ENCODE measurements at regions not wholly inside any gene's neighbourhood (a gene's known extent, or its start where the extent isn't known, plus 50 kb on each side); places are given as distances from the start of the nearest gene placed in this dataset.

GRCh38 chr2:39933196-39933595 lies 154.1 kb upstream of the THUMPD2 start:
- H3K4me1 ChIP-seq (ENCODE audit: control insufficient read depth in 2 of 2, insufficient read depth in 2 of 2, low read length in 2 of 2): no peaks in the 10 kb centered on the region
- no peaks in the 10 kb centered on the region for H3K27me3 ChIP-seq (ENCODE audit: control insufficient read depth in 2 of 2, insufficient read depth in 2 of 2, low read length in 2 of 2)
- no peak overlapping the region for H3K4me3 ChIP-seq (ENCODE audit: low read length in 2 of 2)
- no peak overlapping the region for H3K9ac ChIP-seq (ENCODE audit: low read depth in 1 of 2, low read length in 2 of 2)
- no peak overlapping the region for H3K27ac ChIP-seq (ENCODE audit: low read depth in 2 of 2, low read length in 2 of 2)
- H3K9me3 ChIP-seq (ENCODE audit: control insufficient read depth in 2 of 2, low read length in 2 of 2): no peaks in the 10 kb centered on the region
- H3K36me3 ChIP-seq (ENCODE audit: control insufficient read depth in 2 of 2, insufficient read depth in 2 of 2, low read length in 2 of 2): no peaks in the 10 kb centered on the region

GRCh38 chr2:39932198-39932597 lies 153.1 kb upstream of the THUMPD2 start:
- Histone ChIP-seq H3K27ac (ENCODE audit: low read depth in 2 of 2, low read length in 2 of 2) (no peak overlapping the region), H3K27me3 (ENCODE audit: control insufficient read depth in 2 of 2, insufficient read depth in 2 of 2, low read length in 2 of 2) (no peaks in the 10 kb centered on the region), H3K9me3 (ENCODE audit: control insufficient read depth in 2 of 2, low read length in 2 of 2) (no peaks in the 10 kb centered on the region), H3K36me3 (ENCODE audit: control insufficient read depth in 2 of 2, insufficient read depth in 2 of 2, low read length in 2 of 2) (no peaks in the 10 kb centered on the region), H3K4me3 (ENCODE audit: low read length in 2 of 2) (no peak overlapping the region), H3K9ac (ENCODE audit: low read depth in 1 of 2, low read length in 2 of 2) (no peak overlapping the region), H3K4me1 (ENCODE audit: control insufficient read depth in 2 of 2, insufficient read depth in 2 of 2, low read length in 2 of 2) (no peaks in the 10 kb centered on the region)

GRCh38 chr2:39930175-39930917 lies 151.3 kb upstream of the THUMPD2 start:
- Histone ChIP-seq H3K4me3 (ENCODE audit: low read length in 2 of 2) (no peak overlapping the region), H3K9me3 (ENCODE audit: control insufficient read depth in 2 of 2, low read length in 2 of 2) (no peaks in the 10 kb centered on the region)

GRCh38 chr2:39929531-39929930 lies 150.5 kb upstream of the THUMPD2 start:
- no peak overlapping the region for H3K4me3 ChIP-seq (ENCODE audit: low read length in 2 of 2)
- H3K36me3 ChIP-seq (ENCODE audit: control insufficient read depth in 2 of 2, insufficient read depth in 2 of 2, low read length in 2 of 2): no peaks in the 10 kb centered on the region
- no peaks in the 10 kb centered on the region for H3K27me3 ChIP-seq (ENCODE audit: control insufficient read depth in 2 of 2, insufficient read depth in 2 of 2, low read length in 2 of 2)
- no peaks in the 10 kb centered on the region for H3K4me1 ChIP-seq (ENCODE audit: control insufficient read depth in 2 of 2, insufficient read depth in 2 of 2, low read length in 2 of 2)
- H3K9me3 ChIP-seq (ENCODE audit: control insufficient read depth in 2 of 2, low read length in 2 of 2): no peaks in the 10 kb centered on the region
- no peak overlapping the region for H3K9ac ChIP-seq (ENCODE audit: low read depth in 1 of 2, low read length in 2 of 2)
- no peak overlapping the region for H3K27ac ChIP-seq (ENCODE audit: low read depth in 2 of 2, low read length in 2 of 2)

More at GRCh38 chr2:39930175-39930917, 151.3 kb upstream of the THUMPD2 start:
- H3K27ac ChIP-seq (ENCODE audit: low read depth in 2 of 2, low read length in 2 of 2): no peak overlapping the region
- no peaks in the 10 kb centered on the region for H3K4me1 ChIP-seq (ENCODE audit: control insufficient read depth in 2 of 2, insufficient read depth in 2 of 2, low read length in 2 of 2)
- no peaks in the 10 kb centered on the region for H3K27me3 ChIP-seq (ENCODE audit: control insufficient read depth in 2 of 2, insufficient read depth in 2 of 2, low read length in 2 of 2)
- no peak overlapping the region for H3K9ac ChIP-seq (ENCODE audit: low read depth in 1 of 2, low read length in 2 of 2)
- H3K36me3 ChIP-seq (ENCODE audit: control insufficient read depth in 2 of 2, insufficient read depth in 2 of 2, low read length in 2 of 2): no peaks in the 10 kb centered on the region

GRCh38 chr2:39925312-39925711 lies 146.3 kb upstream of the THUMPD2 start:
- no peaks in the 10 kb centered on the region for H3K4me1 ChIP-seq (ENCODE audit: control insufficient read depth in 2 of 2, insufficient read depth in 2 of 2, low read length in 2 of 2)
- H3K27ac ChIP-seq (ENCODE audit: low read depth in 2 of 2, low read length in 2 of 2): no peak overlapping the region
- no peaks in the 10 kb centered on the region for H3K36me3 ChIP-seq (ENCODE audit: control insufficient read depth in 2 of 2, insufficient read depth in 2 of 2, low read length in 2 of 2)
- no peak overlapping the region for H3K9ac ChIP-seq (ENCODE audit: low read depth in 1 of 2, low read length in 2 of 2)
- no peaks in the 10 kb centered on the region for H3K27me3 ChIP-seq (ENCODE audit: control insufficient read depth in 2 of 2, insufficient read depth in 2 of 2, low read length in 2 of 2)
- H3K9me3 ChIP-seq (ENCODE audit: control insufficient read depth in 2 of 2, low read length in 2 of 2): no peaks in the 10 kb centered on the region
- no peak overlapping the region for H3K4me3 ChIP-seq (ENCODE audit: low read length in 2 of 2)

- no peak overlapping the region for H3K27ac ChIP-seq (ENCODE audit: low read depth in 2 of 2, low read length in 2 of 2)
- H3K4me1 ChIP-seq (ENCODE audit: control insufficient read depth in 2 of 2, insufficient read depth in 2 of 2, low read length in 2 of 2): no peaks in the 10 kb centered on the region
- no peaks in the 10 kb centered on the region for H3K27me3 ChIP-seq (ENCODE audit: control insufficient read depth in 2 of 2, insufficient read depth in 2 of 2, low read length in 2 of 2)
- no peaks in the 10 kb centered on the region for H3K36me3 ChIP-seq (ENCODE audit: control insufficient read depth in 2 of 2, insufficient read depth in 2 of 2, low read length in 2 of 2)
- H3K4me3 ChIP-seq (ENCODE audit: low read length in 2 of 2): no peak overlapping the region
- no peaks in the 10 kb centered on the region for H3K9me3 ChIP-seq (ENCODE audit: control insufficient read depth in 2 of 2, low read length in 2 of 2)
- no peak overlapping the region for H3K9ac ChIP-seq (ENCODE audit: low read depth in 1 of 2, low read length in 2 of 2)
Observed at GRCh38 chr2:39923455-39923854, 144.4 kb upstream of the THUMPD2 start.

GRCh38 chr2:39922679-39923405 lies 143.8 kb upstream of the THUMPD2 start:
- no peak overlapping the region for H3K9ac ChIP-seq (ENCODE audit: low read depth in 1 of 2, low read length in 2 of 2)
- H3K36me3 ChIP-seq (ENCODE audit: control insufficient read depth in 2 of 2, insufficient read depth in 2 of 2, low read length in 2 of 2): no peaks in the 10 kb centered on the region
- no peak overlapping the region for H3K4me3 ChIP-seq (ENCODE audit: low read length in 2 of 2)
- H3K27ac ChIP-seq (ENCODE audit: low read depth in 2 of 2, low read length in 2 of 2): no peak overlapping the region
- no peaks in the 10 kb centered on the region for H3K27me3 ChIP-seq (ENCODE audit: control insufficient read depth in 2 of 2, insufficient read depth in 2 of 2, low read length in 2 of 2)
- no peaks in the 10 kb centered on the region for H3K4me1 ChIP-seq (ENCODE audit: control insufficient read depth in 2 of 2, insufficient read depth in 2 of 2, low read length in 2 of 2)
- H3K9me3 ChIP-seq (ENCODE audit: control insufficient read depth in 2 of 2, low read length in 2 of 2): no peaks in the 10 kb centered on the region

- Histone ChIP-seq H3K4me3 (ENCODE audit: low read length in 2 of 2) (no peak overlapping the region), H3K27ac (ENCODE audit: low read depth in 2 of 2, low read length in 2 of 2) (no peak overlapping the region), H3K9me3 (ENCODE audit: control insufficient read depth in 2 of 2, low read length in 2 of 2) (no peaks in the 10 kb centered on the region), H3K36me3 (ENCODE audit: control insufficient read depth in 2 of 2, insufficient read depth in 2 of 2, low read length in 2 of 2) (no peaks in the 10 kb centered on the region), H3K4me1 (ENCODE audit: control insufficient read depth in 2 of 2, insufficient read depth in 2 of 2, low read length in 2 of 2) (no peaks in the 10 kb centered on the region), H3K27me3 (ENCODE audit: control insufficient read depth in 2 of 2, insufficient read depth in 2 of 2, low read length in 2 of 2) (no peaks in the 10 kb centered on the region), H3K9ac (ENCODE audit: low read depth in 1 of 2, low read length in 2 of 2) (no peak overlapping the region)
Observed at GRCh38 chr2:39920307-39920801, 141.3 kb upstream of the THUMPD2 start.

- Histone ChIP-seq H3K9ac (ENCODE audit: low read depth in 1 of 2, low read length in 2 of 2) (no peak overlapping the region), H3K36me3 (ENCODE audit: control insufficient read depth in 2 of 2, insufficient read depth in 2 of 2, low read length in 2 of 2) (no peaks in the 10 kb centered on the region), H3K27ac (ENCODE audit: low read depth in 2 of 2, low read length in 2 of 2) (no peak overlapping the region), H3K27me3 (ENCODE audit: control insufficient read depth in 2 of 2, insufficient read depth in 2 of 2, low read length in 2 of 2) (no peaks in the 10 kb centered on the region), H3K9me3 (ENCODE audit: control insufficient read depth in 2 of 2, low read length in 2 of 2) (no peaks in the 10 kb centered on the region), H3K4me3 (ENCODE audit: low read length in 2 of 2) (no peak overlapping the region), H3K4me1 (ENCODE audit: control insufficient read depth in 2 of 2, insufficient read depth in 2 of 2, low read length in 2 of 2) (no peaks in the 10 kb centered on the region)
Observed at GRCh38 chr2:39919511-39920306, 140.7 kb upstream of the THUMPD2 start.

GRCh38 chr2:39918886-39919285 lies 139.8 kb upstream of the THUMPD2 start:
- H3K27ac ChIP-seq (ENCODE audit: low read depth in 2 of 2, low read length in 2 of 2): no peak overlapping the region
- H3K36me3 ChIP-seq (ENCODE audit: control insufficient read depth in 2 of 2, insufficient read depth in 2 of 2, low read length in 2 of 2): no peaks in the 10 kb centered on the region
- H3K9me3 ChIP-seq (ENCODE audit: control insufficient read depth in 2 of 2, low read length in 2 of 2): no peaks in the 10 kb centered on the region
- no peaks in the 10 kb centered on the region for H3K4me1 ChIP-seq (ENCODE audit: control insufficient read depth in 2 of 2, insufficient read depth in 2 of 2, low read length in 2 of 2)
- H3K27me3 ChIP-seq (ENCODE audit: control insufficient read depth in 2 of 2, insufficient read depth in 2 of 2, low read length in 2 of 2): no peaks in the 10 kb centered on the region
- H3K9ac ChIP-seq (ENCODE audit: low read depth in 1 of 2, low read length in 2 of 2): no peak overlapping the region
- H3K4me3 ChIP-seq (ENCODE audit: low read length in 2 of 2): no peak overlapping the region

All from mucosa of rectum (tissue), 2 donors.